Esophagus muscularis mucosa (tissue), 4 donors: ENCODE measurements at regions not wholly inside any gene's neighbourhood (a gene's known extent, or its start where the extent isn't known, plus 50 kb on each side); places are given as distances from the start of the nearest gene placed in this dataset.

Experiments used
- EP300 ChIP-seq: sonication (generic); formaldehyde crosslinking; IDR thresholded peaks from one replicate; pipeline ENCODE4 v1.6.1; 2017; ENCODE audit warnings: antibody characterized with exemption
- POLR2AphosphoS5 ChIP-seq, 2 donors: sonication (generic); formaldehyde crosslinking; IDR thresholded peaks; one replicate each; pipeline ENCODE4 v1.6.1; 2017; ENCODE audit warnings: antibody characterized with exemption in 2 of 2
- TF ChIP-seq, protein P1 (sequence below), 3 experiments: fragments of 200-600 bp in 2 of 3; fragments of 450-650 bp in 1 of 3; sonication (generic) in 2 of 3; IDR thresholded peaks; one replicate each; pipeline ENCODE4 v1.5.1; 2017 to 2019; ENCODE audit warnings: antibody characterized with exemption in 3 of 3, mild to moderate bottlenecking in 2 of 3, moderate library complexity in 1 of 3

DNA sequence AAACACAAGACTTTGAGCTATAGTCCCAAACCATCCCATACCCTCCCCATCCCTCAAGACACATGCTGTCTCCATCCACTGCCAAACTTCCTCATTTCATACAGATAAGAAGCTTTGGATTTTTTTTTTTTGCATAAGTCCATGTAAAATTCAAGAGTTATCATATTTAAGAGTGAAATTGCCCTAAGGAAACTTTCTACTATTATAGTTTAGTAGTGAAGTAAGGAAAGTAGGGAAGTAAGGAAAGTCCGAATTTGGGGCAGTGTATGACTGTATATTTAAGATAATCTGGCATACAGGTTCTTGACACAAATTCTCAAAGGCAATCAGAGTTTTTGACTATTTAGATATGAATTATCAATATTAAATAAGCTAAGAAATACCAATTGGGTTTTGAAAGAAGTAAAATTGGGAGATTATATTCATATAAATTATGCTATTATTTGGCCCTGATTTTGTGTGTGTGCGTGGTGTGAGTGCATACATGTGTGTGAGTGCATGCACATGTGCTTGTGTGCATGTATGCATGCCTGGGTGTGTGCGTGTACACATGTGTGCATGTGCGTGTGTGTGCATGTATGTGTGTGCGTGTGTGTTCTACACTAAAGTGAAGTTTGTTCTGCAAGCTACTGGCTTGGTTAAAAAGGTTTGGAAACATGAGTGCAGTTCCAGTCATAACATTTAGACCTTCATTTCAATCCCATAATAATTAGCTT, 83.6 kb upstream of the MBNL1 start:
- TF ChIP-seq POLR2AphosphoS5 (IDR thresholded peaks at IDR 0.05) (no peak), EP300 (no peak)
- TF ChIP-seq, protein P1, sequence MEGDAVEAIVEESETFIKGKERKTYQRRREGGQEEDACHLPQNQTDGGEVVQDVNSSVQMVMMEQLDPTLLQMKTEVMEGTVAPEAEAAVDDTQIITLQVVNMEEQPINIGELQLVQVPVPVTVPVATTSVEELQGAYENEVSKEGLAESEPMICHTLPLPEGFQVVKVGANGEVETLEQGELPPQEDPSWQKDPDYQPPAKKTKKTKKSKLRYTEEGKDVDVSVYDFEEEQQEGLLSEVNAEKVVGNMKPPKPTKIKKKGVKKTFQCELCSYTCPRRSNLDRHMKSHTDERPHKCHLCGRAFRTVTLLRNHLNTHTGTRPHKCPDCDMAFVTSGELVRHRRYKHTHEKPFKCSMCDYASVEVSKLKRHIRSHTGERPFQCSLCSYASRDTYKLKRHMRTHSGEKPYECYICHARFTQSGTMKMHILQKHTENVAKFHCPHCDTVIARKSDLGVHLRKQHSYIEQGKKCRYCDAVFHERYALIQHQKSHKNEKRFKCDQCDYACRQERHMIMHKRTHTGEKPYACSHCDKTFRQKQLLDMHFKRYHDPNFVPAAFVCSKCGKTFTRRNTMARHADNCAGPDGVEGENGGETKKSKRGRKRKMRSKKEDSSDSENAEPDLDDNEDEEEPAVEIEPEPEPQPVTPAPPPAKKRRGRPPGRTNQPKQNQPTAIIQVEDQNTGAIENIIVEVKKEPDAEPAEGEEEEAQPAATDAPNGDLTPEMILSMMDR (IDR thresholded peaks at IDR 0.05), result no peak
